K562 (cell line): ENCODE measurements at regions not wholly inside any gene's neighbourhood (a gene's known extent, or its start where the extent isn't known, plus 50 kb on each side); places are given as distances from the start of the nearest gene placed in this dataset.

Source experiments
- ATAC-seq: fragments of 200-7000 bp; cut with Tn5 transposase; 3 replicates; pipeline ENCODE4 v1.9.1; 2020; ENCODE audit warnings: moderate library complexity
- BruUV-seq: library from RNA; stranded (reverse); fragments of 400-500 nt; replicated peaks from 2 replicates; lab custom pipeline; 2021; lab: Mats Ljungman, UMichigan
- CTCF ChIA-PET: fragments of 300-600 bp; formaldehyde crosslinking; extraction: SDS; loops from one replicate; lab custom pipeline; 2021; ENCODE audit warnings: low intra/inter-chr PET ratio; lab: Yijun Ruan, JAX
- POLR2A ChIA-PET: fragments of 300-600, 350-650 bp; sonication (Branson Sonifier 250); formaldehyde crosslinking; extraction: SDS; loops from one replicate; lab custom pipeline; 2021; ENCODE audit warnings: antibody characterized with exemption, inconsistent platforms; lab: Yijun Ruan, JAX
- DNase-seq, 4 experiments: peaks; one replicate each; pipeline versions ENCODE4 v3.0.0 to v3.0.0-alpha.2; 2011 to 2018; ENCODE audit warnings: low spot score in 3 of 4, mixed read lengths in 3 of 4; ENCODE audit errors: extremely low read depth in 1 of 4
- FAIRE-seq: peaks from 2 replicates; lab custom pipeline; 2011; peaks lifted over from hg19 to GRCh38; lab: Jason Lieb, UNC
- H2AFZ ChIP-seq: 2 replicates; pipeline ENCODE4 v1.6.0; 2011; ENCODE audit warnings: low read depth, low read length, control low read depth, inconsistent platforms
- H3K27ac ChIP-seq: fragments of 200-600 bp; 3 replicates; pipeline ENCODE4 v1.8.0; 2011; ENCODE audit warnings: low read depth, mild to moderate bottlenecking, control low read depth, inconsistent platforms, low read length, moderate library complexity, mixed read lengths; ENCODE audit errors: extremely low read depth
- H3K27me3 ChIP-seq, 2 experiments: fragments of 300-600 bp in 1 of 2; 2 replicates in 1 of 2; 3 replicates in 1 of 2; pipeline versions ENCODE4 v1.6.0 to v1.8.0; 2011; ENCODE audit warnings: inconsistent platforms in 2 of 2, low read length in 2 of 2, mild to moderate bottlenecking in 1 of 2, mixed read lengths in 1 of 2, moderate library complexity in 1 of 2; ENCODE audit not compliant: control insufficient read depth in 2 of 2, insufficient read depth in 2 of 2
- H3K36me3 ChIP-seq: fragments of 300-600 bp; 3 replicates; pipeline ENCODE4 v1.8.0; 2011; ENCODE audit warnings: mild to moderate bottlenecking, low read length, inconsistent platforms; ENCODE audit not compliant: control insufficient read depth, insufficient read depth
- H3K4me1 ChIP-seq, 2 experiments: fragments of 200-600 bp in 1 of 2; replicated peaks in 1 of 2; 2 replicates in 1 of 2; 3 replicates in 1 of 2; pipeline versions ENCODE4 v1.5.1 to v1.8.0; 2011; ENCODE audit warnings: inconsistent platforms in 2 of 2, low read length in 2 of 2, mild to moderate bottlenecking in 1 of 2, mixed read lengths in 1 of 2, moderate library complexity in 1 of 2; ENCODE audit not compliant: control insufficient read depth in 2 of 2, insufficient read depth in 2 of 2
- H3K4me2 ChIP-seq: 2 replicates; pipeline ENCODE4 v1.6.1; 2011; ENCODE audit warnings: low read length, control low read depth, inconsistent platforms, mixed read lengths; ENCODE audit not compliant: insufficient read depth
- H3K4me3 ChIP-seq: fragments of 200-600 bp; sonication (generic), shearing (Covaris generic); 2 replicates; pipeline ENCODE4 v1.5.1; 2016; ENCODE audit warnings: control low read depth, inconsistent platforms
- H3K79me2 ChIP-seq: fragments of 200-600 bp; 3 replicates; pipeline ENCODE4 v1.8.0; 2011; ENCODE audit warnings: low read length, inconsistent platforms; ENCODE audit not compliant: control insufficient read depth, insufficient read depth
- H3K9ac ChIP-seq, 2 experiments: 2 replicates each; pipeline versions ENCODE4 v1.6.0 to v1.6.1; 2011; ENCODE audit warnings: low read depth in 2 of 2, low read length in 2 of 2, control low read depth in 1 of 2, inconsistent platforms in 1 of 2, mild to moderate bottlenecking in 1 of 2, mixed read lengths in 1 of 2; ENCODE audit not compliant: insufficient read depth in 1 of 2
- H3K9me1 ChIP-seq: one replicate; pipeline ENCODE4 v1.6.0; 2011; ENCODE audit warnings: inconsistent platforms, mild to moderate bottlenecking, low read length, moderate library complexity; ENCODE audit not compliant: control insufficient read depth, insufficient read depth
- H3K9me3 ChIP-seq: replicated peaks from 2 replicates; pipeline ENCODE4 v1.5.1; 2011; ENCODE audit warnings: low read depth, low read length, inconsistent platforms; ENCODE audit not compliant: control insufficient read depth, insufficient read depth
- H4K20me1 ChIP-seq: replicated peaks from 2 replicates; pipeline ENCODE4 v1.6.1; 2011; ENCODE audit warnings: low read length, inconsistent platforms, mixed read lengths; ENCODE audit not compliant: control insufficient read depth, insufficient read depth
- CBFB ChIP-seq: sonication (generic); formaldehyde crosslinking; IDR thresholded peaks from 2 replicates; pipeline ENCODE4 v1.4.0; 2020; ENCODE audit warnings: mild to moderate bottlenecking, missing genetic modification reagents
- ELK1 ChIP-seq: sonication (generic); formaldehyde crosslinking; IDR thresholded peaks from 2 replicates; pipeline ENCODE4 v1.8.1; 2022; ENCODE audit warnings: missing genetic modification reagents
- FOXJ2 ChIP-seq: fragments of 200-800 bp; sonication (Bioruptor generic); IDR thresholded peaks from 2 replicates; pipeline ENCODE4 v1.6.1; 2016; ENCODE audit warnings: missing genetic modification characterization, missing compliant biosample characterization
- MBD2 ChIP-seq: sonication (generic); IDR thresholded peaks from 2 replicates; pipeline ENCODE4 v1.6.1; 2016; ENCODE audit warnings: low read depth, borderline replicate concordance
- MED1 ChIP-seq: sonication (generic); formaldehyde crosslinking; IDR thresholded peaks from 2 replicates; pipeline ENCODE4 v1.8.1; 2023; ENCODE audit warnings: missing genetic modification reagents, borderline replicate concordance
- MLX ChIP-seq, 2 experiments: fragments of 450-650 bp in 1 of 2; sonication (generic) in 1 of 2; formaldehyde crosslinking; conservative IDR thresholded peaks; 2 replicates each; pipeline versions ENCODE4 v1.4.0 to v1.8.1; 2020 to 2022; ENCODE audit warnings: mild to moderate bottlenecking in 1 of 2, missing genetic modification reagents in 1 of 2
- SP1 ChIP-seq: sonication (generic); formaldehyde crosslinking; IDR thresholded peaks from 2 replicates; pipeline ENCODE4 v1.8.1; 2022; ENCODE audit warnings: mild to moderate bottlenecking, missing genetic modification reagents
- THRAP3 ChIP-seq: fragments of 450-650 bp; IDR thresholded peaks from 2 replicates; pipeline ENCODE4 v1.6.1; 2016; ENCODE audit warnings: mild to moderate bottlenecking, inconsistent platforms, borderline replicate concordance
- TSC22D4 ChIP-seq: fragments of 450-650 bp; IDR thresholded peaks from 2 replicates; pipeline ENCODE4 v1.6.1; 2016; ENCODE audit warnings: missing genetic modification characterization, missing biosample characterization, control low read depth
- ZC3H4 ChIP-seq: sonication (generic); formaldehyde crosslinking; IDR thresholded peaks from 2 replicates; pipeline ENCODE4 v1.9.0; 2021; ENCODE audit warnings: missing genetic modification reagents, borderline replicate concordance
- ZFX ChIP-seq: sonication (generic); formaldehyde crosslinking; IDR thresholded peaks from 2 replicates; pipeline ENCODE4 v1.8.0; 2022; ENCODE audit warnings: mild to moderate bottlenecking, missing genetic modification reagents, moderate library complexity
- WGBS: fragments of 100-300 bp; shearing (Covaris generic); methylation state at CpG from one replicate; pipeline ENCODE4 v1.1.6; 2016; ENCODE audit warnings: low coverage, mixed read lengths; ENCODE audit not compliant: insufficient coverage; ENCODE audit errors: missing lambda C conversion rate; 5-methylcytosine and 5-hydroxymethylcytosine counted together
- in situ Hi-C: fragments of 300-500 bp; cut with MboI; formaldehyde crosslinking; loops from 4 replicates; pipeline ENCODE4 v1.15.0; 2018; ENCODE audit warnings: inconsistent platforms, mixed read lengths
- intact Hi-C: fragments of 100-400 bp; cut with micrococcal nuclease; formaldehyde crosslinking; loops from 2 replicates; pipeline ENCODE4 v1.14.2; 2022
- TF ChIP-seq, protein P1 (sequence below): fragments of 250-450 bp; sonication (Bioruptor Pico); IDR thresholded peaks from 2 replicates; pipeline ENCODE4 v1.4.0; 2020; ENCODE audit warnings: mild to moderate bottlenecking

- Histone ChIP-seq H3K27me3 (no peaks in the 10 kb centered on the region), H3K4me2 (no peak overlapping the region), H4K20me1 (no peaks in the 10 kb centered on the region), H3K4me3 (no peak overlapping the region), H3K79me2 (no peaks in the 10 kb centered on the region), H3K9me1 (no peaks in the 10 kb centered on the region), H3K4me1 (no peaks in the 10 kb centered on the region), H3K27ac (no peak overlapping the region), H3K9ac (no peak overlapping the region), H3K36me3 (no peaks in the 10 kb centered on the region), H3K9me3 (no peaks in the 10 kb centered on the region), H2AFZ (no peak overlapping the region)
- no peak for ATAC-seq
- intact Hi-C loops = no loop called here
- ChIA-PET POLR2A (no interaction called here), CTCF (no interaction called here)
- no peak for DNase-seq
- no peak for FAIRE-seq
- WGBS = 2% methylated on average over 4 of the region's 4 CpGs
- in situ Hi-C loops = no loop called here
- no TSS peak for BruUV-seq
- TF ChIP-seq TSC22D4 (tag) (no peak), ZFX (CRISPR knock-in tag) (no peak), SP1 (CRISPR knock-in tag) (no peak), THRAP3 (no peak), MBD2 (no peak), ZC3H4 (CRISPR knock-in tag) (no peak), ELK1 (CRISPR knock-in tag) (no peak), MLX (CRISPR knock-in tag; conservative IDR thresholded peaks at IDR 0.05) (no peak), FOXJ2 (tag) (no peak), MED1 (CRISPR knock-in tag) (no peak), CBFB (CRISPR knock-in tag) (no peak)
- TF ChIP-seq, protein P1, sequence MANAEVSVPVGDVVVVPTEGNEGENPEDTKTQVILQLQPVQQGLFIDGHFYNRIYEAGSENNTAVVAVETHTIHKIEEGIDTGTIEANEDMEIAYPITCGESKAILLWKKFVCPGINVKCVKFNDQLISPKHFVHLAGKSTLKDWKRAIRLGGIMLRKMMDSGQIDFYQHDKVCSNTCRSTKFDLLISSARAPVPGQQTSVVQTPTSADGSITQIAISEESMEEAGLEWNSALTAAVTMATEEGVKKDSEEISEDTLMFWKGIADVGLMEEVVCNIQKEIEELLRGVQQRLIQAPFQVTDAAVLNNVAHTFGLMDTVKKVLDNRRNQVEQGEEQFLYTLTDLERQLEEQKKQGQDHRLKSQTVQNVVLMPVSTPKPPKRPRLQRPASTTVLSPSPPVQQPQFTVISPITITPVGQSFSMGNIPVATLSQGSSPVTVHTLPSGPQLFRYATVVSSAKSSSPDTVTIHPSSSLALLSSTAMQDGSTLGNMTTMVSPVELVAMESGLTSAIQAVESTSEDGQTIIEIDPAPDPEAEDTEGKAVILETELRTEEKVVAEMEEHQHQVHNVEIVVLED (CRISPR knock-in tag) = no peak
Observed at GRCh38 chr4:41329361-41329760, 72.6 kb downstream of the UCHL1 start.
